GM13976 (cell line): ENCODE measurements at regions not wholly inside any gene's neighbourhood (a gene's known extent, or its start where the extent isn't known, plus 50 kb on each side); places are given as distances from the start of the nearest gene placed in this dataset.

Experiments
- DNase-seq: peaks from one replicate; pipeline ENCODE4 v3.0.0; 2012; ENCODE audit warnings: low spot score
- CTCF ChIP-seq: IDR thresholded peaks from 2 replicates; pipeline ENCODE4 v1.5.1; 2012; ENCODE audit warnings: borderline replicate concordance, mild to moderate bottlenecking; ENCODE audit not compliant: insufficient read depth; ENCODE audit errors: extremely low read depth, missing control alignments, control extremely low read depth
- in situ Hi-C: fragments of 300-500 bp; cut with MboI; formaldehyde crosslinking; loops from one replicate; pipeline ENCODE4 v1.12.0; 2022; ENCODE audit warnings: low sequenced_read_pairs, mixed read lengths, inconsistent platforms; ENCODE audit not compliant: unreplicated experiment

- DNase-seq = no peak
- no peak for TF ChIP-seq CTCF
- in situ Hi-C loops = no loop called here
These were observed 54.8 kb upstream of the HMHB1 start for GRCh38 chr5:143757116-143757515.

- no peak for TF ChIP-seq CTCF
- in situ Hi-C loops = no loop called here
- no peak for DNase-seq
These were observed 56.0 kb upstream of the HMHB1 start for GRCh38 chr5:143755966-143756365.

- no peak for DNase-seq
- in situ Hi-C loops = no loop called here
- no peak for TF ChIP-seq CTCF
These were observed 59.7 kb upstream of the HMHB1 start for GRCh38 chr5:143752165-143752850.

- DNase-seq = no peak
- in situ Hi-C loops = no loop called here
- TF ChIP-seq CTCF = no peak
These were observed 60.6 kb upstream of the HMHB1 start for GRCh38 chr5:143751342-143751741.

GRCh38 chr5:143749581-143750205 is 62.3 kb upstream of the HMHB1 start:
- no peak for DNase-seq
- no peak for TF ChIP-seq CTCF
- in situ Hi-C loops = no loop called here

GRCh38 chr5:143748516-143748915 is 63.4 kb upstream of the HMHB1 start:
- TF ChIP-seq CTCF = no peak
- in situ Hi-C loops = no loop called here
- DNase-seq = no peak
